GM12865 (cell line): ENCODE measurements at regions not wholly inside any gene's neighbourhood (a gene's known extent, or its start where the extent isn't known, plus 50 kb on each side); places are given as distances from the start of the nearest gene placed in this dataset.

Experiments used
- DNase-seq: peaks from one replicate; pipeline ENCODE4 v3.0.0; 2010; ENCODE audit warnings: low read depth
- H3K4me3 ChIP-seq: 2 replicates; pipeline ENCODE4 v1.5.1; 2011; ENCODE audit warnings: mild to moderate bottlenecking, low read depth, low read length, control low read depth
- CTCF ChIP-seq: IDR thresholded peaks from 2 replicates; pipeline ENCODE4 v1.5.1; 2011; ENCODE audit warnings: low read length, control low read depth, low read depth, inconsistent platforms; ENCODE audit not compliant: insufficient read depth; ENCODE audit errors: missing control alignments

- H3K4me3 ChIP-seq = no peak overlapping the region
- no peak for TF ChIP-seq CTCF
- no peak for DNase-seq
Observed at GRCh38 chr3:117846238-117846637, 1136.7 kb downstream of the TUSC7 start.

GRCh38 chr3:117848606-117849005 lies 1139.0 kb downstream of the TUSC7 start:
- H3K4me3 ChIP-seq = no peak overlapping the region
- DNase-seq = no peak
- no peak for TF ChIP-seq CTCF

- DNase-seq = no peak
- no peak for TF ChIP-seq CTCF
- H3K4me3 ChIP-seq = no peak overlapping the region
Observed at GRCh38 chr3:117853923-117854668, 1144.5 kb downstream of the TUSC7 start.

- no peak for DNase-seq
- no peak overlapping the region for H3K4me3 ChIP-seq
- TF ChIP-seq CTCF = no peak
Observed at GRCh38 chr3:117856354-117856753, 1146.8 kb downstream of the TUSC7 start.

- TF ChIP-seq CTCF = no peak
- no peak for DNase-seq
- no peak overlapping the region for H3K4me3 ChIP-seq
Observed at GRCh38 chr3:117863146-117863545, 1153.6 kb downstream of the TUSC7 start.

GRCh38 chr3:117865338-117865737 lies 1155.8 kb downstream of the TUSC7 start:
- TF ChIP-seq CTCF = no peak
- H3K4me3 ChIP-seq = no peak overlapping the region
- DNase-seq = no peak

- DNase-seq = no peak
- H3K4me3 ChIP-seq = no peak overlapping the region
- TF ChIP-seq CTCF = no peak
Observed at GRCh38 chr3:117868766-117869165, 1159.2 kb downstream of the TUSC7 start.
